D721Med (cell line): ENCODE measurements at regions not wholly inside any gene's neighbourhood (a gene's known extent, or its start where the extent isn't known, plus 50 kb on each side); places are given as distances from the start of the nearest gene placed in this dataset.

Experiments
- DNase-seq: peaks from one replicate; pipeline ENCODE4 v3.0.0; 2011; ENCODE audit warnings: low spot score; ENCODE audit not compliant: insufficient read length
- FAIRE-seq: peaks from 2 replicates; lab custom pipeline; 2011; peaks lifted over from hg19 to GRCh38; lab: Jason Lieb, UNC
- CTCF ChIP-seq: IDR thresholded peaks from 2 replicates; pipeline ENCODE4 v1.5.1; 2012; ENCODE audit warnings: mild to moderate bottlenecking, control low read depth; ENCODE audit not compliant: insufficient read depth; ENCODE audit errors: missing control alignments

GRCh38 chr14:104421401-104421821, 158.2 kb upstream of the C14orf180 start:
- FAIRE-seq: no peak
- no peak for TF ChIP-seq CTCF
- no peak for DNase-seq

GRCh38 chr14:104421892-104422828, 157.4 kb upstream of the C14orf180 start:
- no peak for DNase-seq
- no peak for TF ChIP-seq CTCF
- FAIRE-seq: no peak

- DNase-seq: no peak
- FAIRE-seq: no peak
- TF ChIP-seq CTCF: no peak
Observed at GRCh38 chr14:104422837-104423681, 156.5 kb upstream of the C14orf180 start.

- FAIRE-seq (no peak), DNase-seq (no peak)
- TF ChIP-seq CTCF: no peak
Observed at GRCh38 chr14:104423701-104424405, 155.7 kb upstream of the C14orf180 start.

- FAIRE-seq (no peak), DNase-seq (no peak)
- TF ChIP-seq CTCF: no peak
Observed at GRCh38 chr14:104424406-104425072, 155.0 kb upstream of the C14orf180 start.

GRCh38 chr14:104425171-104425681, 154.3 kb upstream of the C14orf180 start:
- no peak for DNase-seq
- TF ChIP-seq CTCF: no peak
- FAIRE-seq: no peak
